Activated naive CD4-positive, alpha-beta T cell treated with anti-CD3 and anti-CD28 coated beads, Interleukin-2, amount 50 U/mL, for 24 hours (primary cell): ENCODE measurements at regions not wholly inside any gene's neighbourhood (a gene's known extent, or its start where the extent isn't known, plus 50 kb on each side); places are given as distances from the start of the nearest gene placed in this dataset.
"Not testable (repeated sequence)": the region's sequence is repeated elsewhere in the genome, so short reads cannot be mapped to it uniquely, and the experiment has no call there.

Experiments
- H3K27ac Mint-ChIP-seq: one replicate; pipeline ENCODE4 v1.8.0; 2021; ENCODE audit warnings: mild to moderate bottlenecking, mixed read lengths
- H3K27me3 Mint-ChIP-seq: one replicate; pipeline ENCODE4 v1.8.0; 2021; ENCODE audit warnings: mixed read lengths
- H3K36me3 Mint-ChIP-seq: one replicate; pipeline ENCODE4 v1.8.0; 2021; ENCODE audit warnings: mixed read lengths
- H3K4me1 Mint-ChIP-seq: one replicate; pipeline ENCODE4 v1.8.0; 2021; ENCODE audit warnings: mixed read lengths
- H3K4me3 Mint-ChIP-seq: one replicate; pipeline ENCODE4 v1.8.0; 2021; ENCODE audit warnings: mild to moderate bottlenecking, mixed read lengths
- H3K9me3 Mint-ChIP-seq: one replicate; pipeline ENCODE4 v1.8.0; 2021; ENCODE audit warnings: mixed read lengths

DNA sequence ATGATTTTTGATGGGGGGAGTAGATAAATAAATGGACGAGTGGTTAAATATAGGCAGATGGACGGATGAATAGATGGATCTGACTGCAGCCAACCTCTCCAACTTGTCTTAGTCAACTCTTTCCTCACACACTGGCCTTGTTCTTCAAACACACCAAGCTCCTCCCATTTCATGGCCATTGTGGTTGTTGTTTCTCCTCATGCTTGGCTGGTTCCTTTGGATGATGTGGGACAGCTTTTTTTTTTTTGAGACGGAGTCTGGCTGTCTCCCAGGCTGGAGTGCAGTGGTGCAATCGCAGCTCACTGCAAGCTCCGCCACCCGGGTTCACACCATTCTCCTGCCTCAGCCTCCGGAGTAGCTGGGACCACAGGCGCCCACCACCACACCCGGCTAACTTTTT, 155.2 kb downstream of the ZNF281 start:
- not testable (repeated sequence) for H3K27ac Mint-ChIP-seq, H3K4me1 Mint-ChIP-seq, H3K4me3 Mint-ChIP-seq, H3K36me3 Mint-ChIP-seq, H3K27me3 Mint-ChIP-seq, H3K9me3 Mint-ChIP-seq

DNA sequence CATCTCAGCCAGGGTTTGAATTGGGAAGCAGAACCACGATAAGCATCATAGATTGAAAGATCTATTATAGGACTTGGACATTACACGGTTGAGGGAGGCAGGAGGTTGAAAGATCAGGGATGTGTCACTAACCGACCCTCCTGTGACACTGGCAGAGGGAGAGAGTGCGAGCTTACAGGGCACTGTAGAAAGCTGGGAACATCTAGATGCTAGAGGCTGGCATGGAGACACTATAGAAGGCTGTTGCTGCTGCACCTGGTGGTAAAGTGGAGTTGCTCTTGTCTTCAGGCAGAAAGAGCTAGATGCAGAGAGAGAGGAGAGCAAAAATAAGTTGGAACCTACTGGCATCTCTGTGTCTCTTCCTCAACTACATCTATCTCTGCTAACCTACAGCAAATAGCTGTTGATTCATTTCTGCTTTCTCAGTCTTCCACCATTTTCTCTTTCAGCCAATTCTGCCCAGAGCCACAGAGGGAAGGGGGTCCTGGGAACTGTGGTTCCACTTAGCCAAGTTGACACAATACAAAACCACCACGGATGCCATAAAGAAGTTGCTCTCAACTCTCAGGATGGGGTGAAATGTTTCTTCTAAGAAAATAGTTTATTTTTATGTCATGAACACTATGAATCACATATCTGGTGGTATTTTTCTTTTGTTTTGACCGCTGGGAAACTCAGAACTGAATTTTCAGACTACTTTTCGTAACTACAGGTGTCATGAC, 155.9 kb downstream of the ZNF281 start:
- Mint-ChIP-seq H3K27me3 (no peaks in the 10 kb centered on the region), H3K4me3 (no peak overlapping the region), H3K36me3 (no peaks in the 10 kb centered on the region), H3K27ac (no peak overlapping the region), H3K4me1 (no peaks in the 10 kb centered on the region), H3K9me3 (no peaks in the 10 kb centered on the region)

DNA sequence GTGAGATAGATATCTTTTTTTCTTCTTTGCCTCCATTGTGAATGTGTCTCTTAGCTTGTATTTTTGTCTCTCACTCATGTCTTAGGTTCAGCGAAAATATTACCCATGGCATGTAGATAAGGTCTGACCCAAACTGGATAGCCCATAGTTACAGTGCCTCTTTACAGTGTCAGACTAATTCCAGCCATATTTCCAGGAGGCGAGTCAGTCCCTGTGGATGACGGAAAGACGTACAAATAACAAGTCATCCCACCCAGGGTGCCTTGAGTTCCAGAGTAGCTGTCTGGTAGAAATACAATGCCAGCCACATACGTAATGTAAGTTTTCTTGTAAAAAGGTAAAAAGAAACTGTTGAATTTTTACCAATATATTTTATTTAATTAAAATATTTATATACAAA, 157.3 kb downstream of the ZNF281 start:
- H3K36me3 Mint-ChIP-seq = no peaks in the 10 kb centered on the region
- no peak overlapping the region for H3K27ac Mint-ChIP-seq
- H3K4me1 Mint-ChIP-seq = no peaks in the 10 kb centered on the region
- H3K27me3 Mint-ChIP-seq = no peaks in the 10 kb centered on the region
- no peak overlapping the region for H3K4me3 Mint-ChIP-seq
- no peaks in the 10 kb centered on the region for H3K9me3 Mint-ChIP-seq

DNA sequence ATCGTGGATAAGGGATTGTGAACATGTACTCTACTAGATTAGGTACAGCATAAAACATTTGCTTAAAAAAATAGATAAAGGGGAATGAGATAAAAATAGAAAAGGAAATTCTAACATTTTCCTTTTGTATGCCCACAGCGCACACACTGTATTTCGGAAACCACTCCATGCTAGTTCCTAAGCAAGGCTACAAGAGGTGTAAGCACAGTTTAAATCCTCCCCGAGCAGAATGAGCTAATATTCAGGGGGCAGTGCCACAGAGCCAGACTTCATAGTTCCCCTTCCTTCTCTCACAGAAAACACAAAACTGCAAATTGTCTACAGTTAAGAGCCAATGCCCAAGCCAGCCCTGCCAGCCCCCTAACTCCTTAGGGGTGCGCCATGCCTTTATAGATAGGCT, 159.4 kb downstream of the ZNF281 start:
- H3K36me3 Mint-ChIP-seq = no peaks in the 10 kb centered on the region
- H3K4me1 Mint-ChIP-seq = no peaks in the 10 kb centered on the region
- peaks cover 5% of the 10 kb centered on the region for H3K27me3 Mint-ChIP-seq
- H3K9me3 Mint-ChIP-seq = no peaks in the 10 kb centered on the region
- no peak overlapping the region for H3K4me3 Mint-ChIP-seq
- H3K27ac Mint-ChIP-seq = no peak overlapping the region

DNA sequence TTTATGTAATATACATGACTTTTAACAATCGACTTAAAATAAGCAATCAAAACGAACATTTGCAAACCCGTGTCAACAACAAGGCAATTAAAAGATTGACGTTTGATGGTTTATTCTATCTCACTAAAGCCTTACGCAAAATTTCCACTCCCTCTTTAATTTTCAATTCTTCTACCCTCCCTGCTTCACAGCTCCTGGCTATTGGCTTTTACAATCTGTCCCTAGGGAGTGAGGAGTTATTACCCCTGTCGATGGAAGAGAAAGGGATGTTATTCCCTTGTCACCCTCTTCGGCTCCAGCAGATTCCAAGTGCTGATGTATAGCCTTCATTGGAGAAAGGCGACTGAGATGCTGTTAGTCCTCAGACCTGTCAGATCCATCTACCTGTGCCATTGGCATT, 161.3 kb downstream of the ZNF281 start:
- H3K4me1 Mint-ChIP-seq = no peaks in the 10 kb centered on the region
- no peak overlapping the region for H3K27ac Mint-ChIP-seq
- H3K27me3 Mint-ChIP-seq = peaks cover 10% of the 10 kb centered on the region
- no peak overlapping the region for H3K4me3 Mint-ChIP-seq
- H3K36me3 Mint-ChIP-seq = no peaks in the 10 kb centered on the region
- H3K9me3 Mint-ChIP-seq = no peaks in the 10 kb centered on the region

DNA sequence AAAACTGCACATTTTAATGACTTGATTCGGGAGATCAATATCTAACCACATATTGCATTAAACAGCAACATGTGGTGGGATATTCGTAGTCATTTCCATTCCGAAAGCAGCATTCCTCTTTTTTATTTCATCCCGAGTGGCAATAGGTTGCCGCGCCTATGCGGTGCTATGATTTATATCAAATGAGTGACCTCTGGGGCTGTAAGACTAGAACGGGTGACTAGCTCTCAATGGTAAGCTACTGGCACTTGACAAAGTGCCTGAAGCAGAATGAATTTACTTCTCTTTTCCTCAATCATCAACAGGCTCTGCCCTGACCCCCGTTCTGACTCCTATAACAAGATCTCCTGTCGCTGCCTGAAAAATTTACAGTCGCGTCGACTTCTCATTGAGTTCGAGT, 162.3 kb downstream of the ZNF281 start:
- Mint-ChIP-seq H3K4me3 (no peak overlapping the region), H3K4me1 (no peaks in the 10 kb centered on the region), H3K27ac (no peak overlapping the region), H3K27me3 (peaks cover 14% of the 10 kb centered on the region), H3K36me3 (no peaks in the 10 kb centered on the region), H3K9me3 (no peaks in the 10 kb centered on the region)

DNA sequence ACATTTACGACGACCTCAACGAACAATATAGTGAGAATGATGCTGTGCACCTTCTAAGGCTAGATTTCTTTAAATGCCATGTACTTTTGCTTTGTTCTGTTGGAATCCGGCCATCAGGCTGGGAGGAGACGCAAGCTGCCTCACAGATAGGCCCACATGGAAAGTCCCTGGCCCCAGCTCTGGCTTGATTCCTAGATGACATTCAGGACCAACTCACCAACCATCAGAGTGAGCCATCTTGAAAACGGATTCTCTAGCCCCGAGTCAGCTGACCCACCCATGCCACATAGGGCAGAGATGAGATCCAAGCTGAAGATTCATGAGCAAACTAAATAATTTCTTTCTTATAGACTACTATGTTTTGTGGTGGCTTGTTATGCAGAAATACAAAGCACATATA, 164.4 kb downstream of the ZNF281 start:
- Mint-ChIP-seq H3K4me1 (peaks cover 7% of the 10 kb centered on the region), H3K27me3 (peaks cover 14% of the 10 kb centered on the region), H3K4me3 (no peak overlapping the region), H3K9me3 (no peaks in the 10 kb centered on the region), H3K36me3 (no peaks in the 10 kb centered on the region), H3K27ac (no peak overlapping the region)

DNA sequence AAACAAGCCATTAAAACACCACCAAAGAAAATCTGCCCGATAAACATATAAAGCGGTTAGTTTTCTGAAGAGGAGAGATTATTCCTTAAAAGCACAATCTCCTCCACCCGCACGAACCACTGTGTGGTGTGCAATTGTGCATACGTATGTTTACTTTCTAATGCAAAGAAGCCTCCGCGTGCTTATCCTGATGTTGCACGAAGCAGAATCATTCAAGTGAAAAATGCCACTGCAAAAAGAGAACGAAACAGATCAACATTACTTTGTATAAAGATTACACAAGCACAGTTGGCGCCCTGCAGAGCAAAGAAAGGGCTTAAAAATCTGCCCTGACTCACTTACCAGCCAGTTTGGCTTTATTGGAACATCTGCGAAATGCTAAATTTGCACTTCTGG, 166.8 kb downstream of the ZNF281 start:
- peaks cover 12% of the 10 kb centered on the region for H3K4me1 Mint-ChIP-seq
- H3K27ac Mint-ChIP-seq = no peak overlapping the region
- H3K9me3 Mint-ChIP-seq = no peaks in the 10 kb centered on the region
- peaks cover 16% of the 10 kb centered on the region for H3K27me3 Mint-ChIP-seq
- no peak overlapping the region for H3K4me3 Mint-ChIP-seq
- no peaks in the 10 kb centered on the region for H3K36me3 Mint-ChIP-seq

DNA sequence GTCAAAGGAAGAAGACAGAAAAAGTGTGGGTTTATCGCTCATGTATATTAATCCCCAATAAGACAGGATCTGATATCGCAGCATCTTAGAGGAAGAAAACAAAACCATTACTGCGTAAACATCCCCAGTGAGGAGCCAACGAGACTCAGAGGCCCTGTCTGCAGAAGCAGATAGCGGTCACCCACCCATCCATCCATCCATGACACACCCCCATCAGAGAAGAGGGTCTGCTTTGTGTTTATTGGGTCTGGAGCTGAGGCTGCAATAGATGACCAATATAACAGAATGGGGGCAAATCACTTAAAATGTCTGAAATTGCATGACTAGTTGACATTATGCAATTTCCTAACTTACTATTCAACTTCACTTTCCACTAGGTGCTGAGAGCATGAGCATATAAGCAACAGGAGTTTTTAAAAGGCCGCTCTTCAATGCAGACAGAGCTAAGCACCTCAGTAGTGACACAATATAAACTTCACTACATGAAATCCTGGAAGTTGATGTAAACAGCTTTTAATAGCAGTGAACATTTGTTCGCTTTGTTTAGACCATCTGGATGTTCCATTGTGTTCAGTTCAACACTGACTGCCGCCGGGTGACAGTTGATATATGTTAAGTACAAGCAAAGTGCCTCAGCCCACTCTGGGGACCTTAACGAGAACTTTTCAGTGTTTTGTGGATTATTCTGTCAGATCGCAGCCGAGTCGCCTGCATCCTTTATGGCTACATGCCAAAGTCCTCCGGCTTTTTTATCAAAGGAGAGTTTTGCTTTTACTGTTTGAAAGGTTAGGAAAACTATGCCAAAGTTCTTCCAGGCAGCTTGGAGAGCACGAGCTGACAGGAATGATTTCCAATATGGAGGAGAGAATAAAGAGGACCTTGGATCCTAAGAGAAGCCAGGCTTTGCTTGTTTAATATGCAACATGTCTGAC, 167.5 kb downstream of the ZNF281 start:
- no peak overlapping the region for H3K27ac Mint-ChIP-seq
- no peaks in the 10 kb centered on the region for H3K36me3 Mint-ChIP-seq
- H3K4me1 Mint-ChIP-seq = peaks cover 12% of the 10 kb centered on the region
- H3K4me3 Mint-ChIP-seq = no peak overlapping the region
- peaks cover 17% of the 10 kb centered on the region for H3K27me3 Mint-ChIP-seq
- H3K9me3 Mint-ChIP-seq = no peaks in the 10 kb centered on the region

DNA sequence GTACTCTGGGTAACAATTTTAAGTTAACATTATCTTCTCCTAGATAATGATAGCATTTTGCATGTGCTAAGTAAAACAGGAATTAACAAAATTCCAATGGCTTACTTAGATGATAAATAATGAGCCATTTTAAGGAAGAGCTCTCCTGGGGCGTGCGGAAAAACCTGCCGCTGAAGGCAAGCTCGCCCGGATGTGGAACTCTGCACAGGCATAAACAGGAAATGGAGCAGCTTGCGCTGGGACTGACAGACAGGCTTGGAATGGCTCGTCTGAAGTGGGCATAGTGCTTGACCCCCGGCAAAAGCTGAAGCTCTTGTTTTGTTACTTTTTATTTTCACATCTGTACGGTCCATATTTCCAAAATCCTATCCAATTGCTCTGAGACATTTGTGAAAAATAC, 169.2 kb downstream of the ZNF281 start:
- Mint-ChIP-seq H3K4me1 (peaks cover 12% of the 10 kb centered on the region), H3K27me3 (peaks cover 12% of the 10 kb centered on the region), H3K36me3 (no peaks in the 10 kb centered on the region), H3K27ac (no peak overlapping the region), H3K4me3 (no peak overlapping the region), H3K9me3 (no peaks in the 10 kb centered on the region)

DNA sequence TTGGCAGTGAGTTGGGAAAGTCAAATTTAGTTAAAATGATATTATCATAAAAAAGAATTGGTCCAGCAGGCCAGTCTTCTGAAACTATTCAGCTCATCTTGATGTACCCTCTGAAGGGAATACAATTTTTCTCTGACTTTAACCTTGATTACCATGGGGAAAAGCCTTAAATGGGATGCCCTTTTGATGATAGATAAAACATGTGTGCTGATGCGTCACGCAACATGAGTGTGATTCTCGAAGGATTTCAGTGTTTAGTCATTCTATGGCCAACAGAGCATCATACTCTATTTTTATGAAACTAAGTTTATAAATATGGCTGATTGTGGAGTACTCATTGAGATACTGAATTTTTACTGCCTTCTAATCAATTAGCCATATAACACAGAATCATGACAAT, 171.5 kb downstream of the ZNF281 start:
- Mint-ChIP-seq H3K9me3 (no peaks in the 10 kb centered on the region), H3K36me3 (no peaks in the 10 kb centered on the region), H3K4me1 (peaks cover 12% of the 10 kb centered on the region), H3K27ac (no peak overlapping the region), H3K27me3 (peaks cover 7% of the 10 kb centered on the region), H3K4me3 (no peak overlapping the region)

DNA sequence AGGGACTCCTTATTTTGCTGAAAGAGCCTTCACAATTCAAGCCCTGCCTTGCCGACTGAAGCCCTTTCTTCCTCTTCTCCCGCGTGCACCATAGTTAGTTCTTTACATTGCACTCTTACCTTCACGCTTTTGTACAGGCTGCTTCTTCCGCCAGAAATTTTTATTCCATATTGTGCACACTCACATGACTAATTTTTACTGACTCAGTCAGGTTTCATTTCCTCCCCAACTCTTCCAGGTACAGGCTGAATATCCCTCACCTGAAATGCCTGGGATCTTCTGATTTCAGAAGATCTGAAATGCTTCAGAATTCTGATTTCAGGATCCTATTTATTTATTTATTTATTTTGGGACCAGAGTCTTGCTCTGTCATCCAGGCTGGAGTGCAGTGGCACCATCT, 172.8 kb downstream of the ZNF281 start:
- H3K27ac Mint-ChIP-seq = no peak overlapping the region
- no peaks in the 10 kb centered on the region for H3K9me3 Mint-ChIP-seq
- peaks cover 2% of the 10 kb centered on the region for H3K27me3 Mint-ChIP-seq
- H3K36me3 Mint-ChIP-seq = no peaks in the 10 kb centered on the region
- H3K4me3 Mint-ChIP-seq = no peak overlapping the region
- peaks cover 12% of the 10 kb centered on the region for H3K4me1 Mint-ChIP-seq

DNA sequence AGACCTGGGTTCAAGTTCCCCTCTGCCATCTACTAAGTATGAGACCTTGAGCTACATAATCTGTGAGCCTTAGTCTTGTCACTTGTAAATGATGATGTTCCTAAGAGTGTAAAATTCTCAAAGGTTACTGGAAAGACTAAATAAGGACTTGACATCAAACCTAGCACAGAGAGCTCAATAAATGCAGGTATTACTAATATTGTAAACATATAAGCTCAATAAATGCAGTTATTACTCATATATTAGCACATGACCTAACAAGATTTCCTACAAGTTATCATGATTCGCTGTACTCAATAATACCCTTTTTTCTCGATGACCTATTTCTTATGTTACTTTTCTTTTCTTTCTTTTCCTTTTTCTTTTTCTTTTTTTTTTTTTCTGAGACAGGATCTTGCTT, 174.9 kb downstream of the ZNF281 start:
- no peaks in the 10 kb centered on the region for H3K36me3 Mint-ChIP-seq
- H3K4me3 Mint-ChIP-seq = no peak overlapping the region
- H3K27ac Mint-ChIP-seq = no peak overlapping the region
- no peaks in the 10 kb centered on the region for H3K9me3 Mint-ChIP-seq
- H3K4me1 Mint-ChIP-seq = no peaks in the 10 kb centered on the region
- peaks cover 2% of the 10 kb centered on the region for H3K27me3 Mint-ChIP-seq

DNA sequence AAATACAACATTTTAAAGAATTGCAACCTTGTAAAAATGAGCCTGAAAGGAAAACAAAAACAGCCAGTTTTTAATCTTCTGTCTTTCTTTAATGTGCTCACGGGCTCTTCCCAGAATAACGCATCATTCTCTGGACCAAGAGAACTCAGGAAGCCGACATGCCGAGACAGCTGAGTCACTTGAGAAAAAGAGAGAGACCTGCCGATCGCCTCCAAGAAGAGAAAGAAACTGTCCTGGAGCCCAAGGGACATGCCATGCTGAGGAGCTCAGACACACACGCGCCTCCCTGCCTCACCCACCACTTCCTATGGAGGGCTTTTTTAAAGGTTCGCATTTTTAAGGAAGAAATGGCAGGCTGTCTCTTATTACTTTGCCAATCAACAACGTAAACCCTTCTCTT, 176.4 kb downstream of the ZNF281 start:
- Mint-ChIP-seq H3K27ac (no peak overlapping the region), H3K9me3 (no peaks in the 10 kb centered on the region), H3K27me3 (peaks cover 1% of the 10 kb centered on the region), H3K4me1 (no peaks in the 10 kb centered on the region), H3K4me3 (no peak overlapping the region), H3K36me3 (no peaks in the 10 kb centered on the region)

DNA sequence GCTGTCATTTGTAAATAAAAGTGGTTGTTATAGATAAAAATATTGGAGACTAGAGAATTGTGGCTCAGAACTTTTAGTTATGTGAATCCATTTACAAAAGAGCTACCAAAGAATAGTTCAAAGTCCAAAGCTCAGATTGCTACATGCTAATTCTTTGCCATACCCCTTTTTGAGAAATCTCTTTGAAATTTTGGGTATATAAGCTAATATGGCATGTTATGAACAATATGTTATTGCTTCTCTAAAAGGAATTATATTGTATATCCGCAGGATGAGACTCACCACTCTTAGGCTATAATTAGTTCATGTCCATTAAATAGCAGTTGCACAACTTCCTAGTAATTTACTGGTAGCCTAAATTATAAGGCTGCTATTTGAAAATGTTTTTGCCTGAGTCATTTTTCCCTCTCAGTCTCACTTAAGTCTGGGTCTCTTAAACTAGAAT, 178.0 kb downstream of the ZNF281 start:
- no peaks in the 10 kb centered on the region for H3K9me3 Mint-ChIP-seq
- H3K27ac Mint-ChIP-seq = no peak overlapping the region
- H3K4me1 Mint-ChIP-seq = peaks cover 8% of the 10 kb centered on the region
- H3K36me3 Mint-ChIP-seq = no peaks in the 10 kb centered on the region
- no peaks in the 10 kb centered on the region for H3K27me3 Mint-ChIP-seq
- no peak overlapping the region for H3K4me3 Mint-ChIP-seq

DNA sequence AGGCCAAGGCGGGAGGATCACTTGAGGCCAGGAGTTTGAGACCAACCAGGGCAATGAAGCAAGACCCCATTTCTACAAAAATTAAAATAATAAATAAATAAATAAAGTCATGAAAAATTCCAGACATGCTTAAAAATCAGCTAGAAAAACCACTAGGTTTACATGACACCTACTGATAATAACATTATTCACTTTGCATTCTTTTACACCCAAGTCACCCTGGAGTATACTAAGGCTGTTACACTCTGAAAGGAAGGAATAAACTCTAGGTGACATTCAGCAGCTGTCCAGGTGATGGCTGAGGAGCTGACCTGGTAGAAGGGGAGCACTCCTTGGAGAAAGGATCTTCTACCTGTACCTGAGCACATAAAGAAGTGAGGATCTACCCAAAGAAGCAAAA, 179.2 kb downstream of the ZNF281 start:
- H3K27me3 Mint-ChIP-seq = no peaks in the 10 kb centered on the region
- H3K9me3 Mint-ChIP-seq = no peaks in the 10 kb centered on the region
- H3K27ac Mint-ChIP-seq = no peak overlapping the region
- no peak overlapping the region for H3K4me3 Mint-ChIP-seq
- H3K36me3 Mint-ChIP-seq = no peaks in the 10 kb centered on the region
- H3K4me1 Mint-ChIP-seq = peaks cover 19% of the 10 kb centered on the region
